SK-MEL-5 (cell line): ENCODE measurements at regions not wholly inside any gene's neighbourhood (a gene's known extent, or its start where the extent isn't known, plus 50 kb on each side); places are given as distances from the start of the nearest gene placed in this dataset.
A peak's percentile ranks its signal among the peaks of the same experiment; 100 is the strongest.

Experiments used
- DNase-seq: peaks from one replicate; pipeline ENCODE4 v3.0.0-alpha.2; 2016; ENCODE audit warnings: low read depth, low spot score
- in situ Hi-C: cut with HindIII; loops from 2 replicates; pipeline ENCODE4 v1.10.0; 2016; ENCODE audit warnings: low sequenced_read_pairs, high pct_unique_total_duplicates, low pct_unique_long_range_greater_than_20kb

- in situ Hi-C loops = no loop called here
- DNase-seq = no peak
These were observed 391.5 kb upstream of the DAB2 start for GRCh38 chr5:39816156-39816845.

GRCh38 chr5:39815711-39816110 is 390.9 kb upstream of the DAB2 start:
- DNase-seq = no peak
- in situ Hi-C loops = no loop called here

GRCh38 chr5:39811381-39811780 is 386.6 kb upstream of the DAB2 start:
- in situ Hi-C loops = no loop called here
- DNase-seq = no peak

GRCh38 chr5:39808656-39809055 is 383.9 kb upstream of the DAB2 start:
- no peak for DNase-seq
- in situ Hi-C loops = no loop called here

- in situ Hi-C loops = no loop called here
- no peak for DNase-seq
These were observed 376.5 kb upstream of the DAB2 start for GRCh38 chr5:39801306-39801705.

GRCh38 chr5:39800042-39800601 is 375.3 kb upstream of the DAB2 start:
- DNase-seq = no peak
- in situ Hi-C loops = no loop called here

- in situ Hi-C loops = no loop called here
- DNase-seq = no peak
These were observed 374.5 kb upstream of the DAB2 start for GRCh38 chr5:39799242-39799641.

- DNase-seq = no peak
- in situ Hi-C loops = no loop called here
These were observed 369.9 kb upstream of the DAB2 start for GRCh38 chr5:39794513-39795210.

- in situ Hi-C loops = no loop called here
- DNase-seq = no peak
These were observed 360.6 kb upstream of the DAB2 start for GRCh38 chr5:39785410-39785809.

GRCh38 chr5:39783756-39784421 is 359.1 kb upstream of the DAB2 start:
- in situ Hi-C loops = no loop called here
- no peak for DNase-seq

GRCh38 chr5:39780347-39780746 is 355.6 kb upstream of the DAB2 start:
- in situ Hi-C loops = no loop called here
- no peak for DNase-seq

GRCh38 chr5:39779831-39780230 is 355.1 kb upstream of the DAB2 start:
- in situ Hi-C loops = no loop called here
- DNase-seq = no peak

GRCh38 chr5:39775797-39776365 is 351.1 kb upstream of the DAB2 start:
- DNase-seq = peak; percentile 49
- in situ Hi-C loops = no loop called here

GRCh38 chr5:39775086-39775796 is 350.5 kb upstream of the DAB2 start:
- DNase-seq = no peak
- in situ Hi-C loops = no loop called here

- in situ Hi-C loops = no loop called here
- no peak for DNase-seq
These were observed 349.8 kb upstream of the DAB2 start for GRCh38 chr5:39774605-39775004.

- DNase-seq = peak; percentile 41
- in situ Hi-C loops = no loop called here
These were observed 347.5 kb upstream of the DAB2 start for GRCh38 chr5:39772307-39772706.

- no peak for DNase-seq
- in situ Hi-C loops = no loop called here
These were observed 343.1 kb upstream of the DAB2 start for GRCh38 chr5:39767916-39768315.

- DNase-seq = no peak
- in situ Hi-C loops = no loop called here
These were observed 340.6 kb upstream of the DAB2 start for GRCh38 chr5:39765366-39765765.
